Parathyroid adenoma (tissue), 2 donors: ENCODE measurements at regions not wholly inside any gene's neighbourhood (a gene's known extent, or its start where the extent isn't known, plus 50 kb on each side); places are given as distances from the start of the nearest gene placed in this dataset.

Experiments used
- H2AFZ ChIP-seq: fragments of 300-600 bp; sonication (generic); one replicate; pipeline ENCODE4 v1.7.0; 2017; ENCODE audit warnings: antibody characterized with exemption, mild to moderate bottlenecking
- H3K27ac ChIP-seq: fragments of 300-600 bp; sonication (generic); one replicate; pipeline ENCODE4 v1.7.0; 2017
- H3K27me3 ChIP-seq: fragments of 300-600 bp; sonication (generic); one replicate; pipeline ENCODE4 v1.7.0; 2017; ENCODE audit warnings: low read length; ENCODE audit not compliant: control insufficient read depth, insufficient read depth
- H3K36me3 ChIP-seq: fragments of 300-600 bp; sonication (generic); one replicate; pipeline ENCODE4 v1.7.0; 2017; ENCODE audit warnings: low read length; ENCODE audit not compliant: control insufficient read depth, insufficient read depth
- H3K4me1 ChIP-seq: fragments of 300-600 bp; sonication (generic); one replicate; pipeline ENCODE4 v1.7.0; 2017; ENCODE audit warnings: control low read depth
- H3K4me2 ChIP-seq: fragments of 300-600 bp; sonication (generic); one replicate; pipeline ENCODE4 v1.7.0; 2017; ENCODE audit warnings: low read length
- H3K4me3 ChIP-seq: fragments of 300-600 bp; sonication (generic); one replicate; pipeline ENCODE4 v1.7.0; 2017; ENCODE audit warnings: low read depth, low read length
- H3K79me2 ChIP-seq: fragments of 300-600 bp; sonication (generic); one replicate; pipeline ENCODE4 v1.7.0; 2017; ENCODE audit warnings: control low read depth
- H3K9ac ChIP-seq: fragments of 300-600 bp; sonication (generic); one replicate; pipeline ENCODE4 v1.7.0; 2017; ENCODE audit warnings: mild to moderate bottlenecking
- H3K9me3 ChIP-seq: fragments of 300-600 bp; sonication (generic); one replicate; pipeline ENCODE4 v1.7.0; 2017; ENCODE audit warnings: low read length; ENCODE audit not compliant: control insufficient read depth
- TF ChIP-seq, protein P1 (sequence below): fragments of 300-600 bp; sonication (generic); IDR thresholded peaks from one replicate; pipeline ENCODE4 v1.7.0; 2017; ENCODE audit warnings: antibody characterized with exemption, mild to moderate bottlenecking
- donor health status: primary hyperparathyroidism.

DNA sequence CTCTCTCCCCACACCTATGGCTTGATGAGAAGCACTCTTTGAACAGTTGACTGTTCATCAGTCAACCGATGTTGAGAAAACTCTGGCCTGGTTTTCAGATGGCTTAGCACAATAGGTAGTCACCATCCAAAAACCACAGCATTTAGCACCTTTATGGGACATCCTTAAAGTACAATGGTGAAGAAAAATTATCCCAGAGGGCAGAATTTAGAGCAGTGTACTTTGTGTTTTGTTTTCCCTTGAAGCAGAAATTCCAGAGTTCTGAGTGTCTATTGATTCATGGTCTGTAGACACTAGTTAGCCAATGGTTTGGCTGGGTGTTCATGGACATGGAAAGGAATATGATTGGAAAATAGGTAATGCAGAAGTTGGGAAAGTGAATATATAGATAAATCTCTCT is 487.0 kb downstream of the PDHA2 start:
- Histone ChIP-seq H3K27ac (no peak overlapping the region), H3K4me1 (no peaks in the 10 kb centered on the region), H3K4me2 (no peak overlapping the region), H3K27me3 (no peaks in the 10 kb centered on the region), H3K9ac (no peak overlapping the region), H3K4me3 (no peak overlapping the region), H3K79me2 (no peaks in the 10 kb centered on the region), H3K9me3 (no peaks in the 10 kb centered on the region), H3K36me3 (no peaks in the 10 kb centered on the region), H2AFZ (no peak overlapping the region)
- TF ChIP-seq, protein P1, sequence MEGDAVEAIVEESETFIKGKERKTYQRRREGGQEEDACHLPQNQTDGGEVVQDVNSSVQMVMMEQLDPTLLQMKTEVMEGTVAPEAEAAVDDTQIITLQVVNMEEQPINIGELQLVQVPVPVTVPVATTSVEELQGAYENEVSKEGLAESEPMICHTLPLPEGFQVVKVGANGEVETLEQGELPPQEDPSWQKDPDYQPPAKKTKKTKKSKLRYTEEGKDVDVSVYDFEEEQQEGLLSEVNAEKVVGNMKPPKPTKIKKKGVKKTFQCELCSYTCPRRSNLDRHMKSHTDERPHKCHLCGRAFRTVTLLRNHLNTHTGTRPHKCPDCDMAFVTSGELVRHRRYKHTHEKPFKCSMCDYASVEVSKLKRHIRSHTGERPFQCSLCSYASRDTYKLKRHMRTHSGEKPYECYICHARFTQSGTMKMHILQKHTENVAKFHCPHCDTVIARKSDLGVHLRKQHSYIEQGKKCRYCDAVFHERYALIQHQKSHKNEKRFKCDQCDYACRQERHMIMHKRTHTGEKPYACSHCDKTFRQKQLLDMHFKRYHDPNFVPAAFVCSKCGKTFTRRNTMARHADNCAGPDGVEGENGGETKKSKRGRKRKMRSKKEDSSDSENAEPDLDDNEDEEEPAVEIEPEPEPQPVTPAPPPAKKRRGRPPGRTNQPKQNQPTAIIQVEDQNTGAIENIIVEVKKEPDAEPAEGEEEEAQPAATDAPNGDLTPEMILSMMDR, result no peak

DNA sequence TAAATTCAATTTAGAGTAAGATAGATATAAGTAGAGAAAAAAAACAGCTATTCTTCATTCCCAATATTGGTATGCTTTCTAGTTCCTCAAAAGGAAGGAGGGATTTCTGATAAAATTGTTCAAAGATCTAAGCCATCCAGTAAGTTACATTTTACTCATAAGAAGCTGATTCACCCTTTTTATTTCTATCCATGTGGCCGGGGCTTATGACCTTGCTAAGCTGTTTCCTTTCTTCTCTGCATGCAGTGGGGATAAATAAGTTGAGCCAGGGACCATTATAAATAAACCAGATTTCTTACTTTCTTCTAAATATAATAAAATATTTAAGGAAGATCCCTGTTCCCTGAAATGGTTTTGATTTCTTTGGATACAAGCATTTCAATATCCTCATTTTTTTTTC is 502.3 kb downstream of the PDHA2 start:
- Histone ChIP-seq H3K4me1 (no peaks in the 10 kb centered on the region), H3K9me3 (no peaks in the 10 kb centered on the region), H3K79me2 (no peaks in the 10 kb centered on the region), H2AFZ (no peak overlapping the region), H3K9ac (no peak overlapping the region), H3K4me3 (no peak overlapping the region), H3K27ac (no peak overlapping the region), H3K27me3 (no peaks in the 10 kb centered on the region), H3K36me3 (no peaks in the 10 kb centered on the region), H3K4me2 (no peak overlapping the region)
- TF ChIP-seq, protein P1, result no peak

DNA sequence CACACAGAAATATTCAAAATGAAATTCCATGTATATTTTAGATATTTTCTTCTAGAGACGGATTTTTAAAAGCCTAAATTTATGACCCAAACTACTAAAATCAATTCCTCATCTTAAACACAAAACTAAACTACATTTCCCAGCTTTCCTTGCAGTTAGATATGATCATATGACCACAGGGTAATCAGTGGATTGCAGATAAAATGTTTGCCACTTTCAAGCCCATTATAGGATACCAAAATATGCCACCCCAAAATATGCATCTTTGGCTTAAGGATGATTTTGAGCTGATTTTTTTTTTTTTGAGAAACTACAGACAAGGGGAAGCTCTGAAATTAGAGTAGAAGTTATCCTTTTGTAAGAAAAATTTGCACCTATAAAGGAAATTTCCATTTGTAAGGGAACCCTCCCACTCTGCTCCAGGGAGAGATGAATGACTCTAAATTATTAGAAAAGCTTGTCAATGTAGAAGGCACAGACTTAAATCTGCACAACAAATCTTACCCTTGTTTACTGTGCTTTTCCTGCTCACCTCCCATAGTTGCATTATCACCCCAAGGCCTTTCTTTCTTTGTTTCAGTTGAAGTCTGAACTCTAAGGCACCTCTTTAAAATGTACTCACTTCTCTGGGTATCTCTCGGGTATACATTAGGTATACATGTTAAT is 503.0 kb downstream of the PDHA2 start:
- no peak overlapping the region for H3K4me3 ChIP-seq

DNA sequence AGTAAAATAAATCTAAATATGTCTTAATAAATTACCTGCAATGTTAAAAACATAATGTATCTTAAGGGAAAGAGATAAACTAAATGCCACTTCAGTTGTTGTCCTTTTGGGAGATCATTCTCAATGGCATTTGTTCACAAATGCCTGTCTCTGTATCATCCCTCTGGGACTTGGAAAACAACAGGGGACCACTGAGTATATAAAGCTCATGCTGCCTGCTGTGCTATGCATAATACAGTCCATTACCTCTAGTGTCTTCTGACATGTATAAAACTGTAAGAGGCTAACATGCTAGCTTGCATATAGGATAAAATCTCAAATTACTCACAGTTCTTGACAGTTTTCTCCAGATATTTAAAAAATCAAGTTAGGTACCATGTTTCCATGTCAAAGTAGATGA is 503.9 kb downstream of the PDHA2 start:
- Histone ChIP-seq H3K9ac (no peak overlapping the region), H2AFZ (no peak overlapping the region), H3K4me3 (no peak overlapping the region), H3K36me3 (no peaks in the 10 kb centered on the region), H3K27ac (no peak overlapping the region), H3K27me3 (no peaks in the 10 kb centered on the region), H3K9me3 (no peaks in the 10 kb centered on the region), H3K4me2 (no peak overlapping the region), H3K79me2 (no peaks in the 10 kb centered on the region), H3K4me1 (no peaks in the 10 kb centered on the region)
- TF ChIP-seq, protein P1, result no peak

More for the DNA sequence above, 503.0 kb downstream of the PDHA2 start:
- H3K4me1 ChIP-seq, result no peaks in the 10 kb centered on the region
- no peak overlapping the region for H3K9ac ChIP-seq
- no peaks in the 10 kb centered on the region for H3K27me3 ChIP-seq
- H2AFZ ChIP-seq, result no peak overlapping the region
- H3K79me2 ChIP-seq, result no peaks in the 10 kb centered on the region
- TF ChIP-seq, protein P1, result no peak
- H3K4me2 ChIP-seq, result no peak overlapping the region
- H3K27ac ChIP-seq, result no peak overlapping the region
- no peaks in the 10 kb centered on the region for H3K36me3 ChIP-seq
- H3K9me3 ChIP-seq, result no peaks in the 10 kb centered on the region

DNA sequence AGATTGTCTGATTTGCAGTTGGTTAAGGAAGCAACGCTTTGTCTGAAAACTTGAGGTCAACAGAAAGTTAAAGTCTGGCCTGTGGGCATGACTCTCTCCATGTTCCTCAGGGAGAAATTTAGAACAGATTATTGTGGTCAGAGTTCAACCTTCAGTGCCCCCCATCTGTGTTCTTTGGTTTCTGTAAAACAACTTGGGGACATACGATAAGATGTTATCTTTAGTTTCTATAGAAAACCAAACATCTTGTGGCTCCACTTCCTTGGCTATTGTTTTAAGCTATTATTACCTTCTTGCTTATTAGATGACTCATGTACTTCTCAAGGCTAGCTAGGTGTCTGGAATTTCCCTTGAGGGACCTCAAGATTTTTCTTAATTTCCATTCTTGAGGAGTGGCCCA is 507.7 kb downstream of the PDHA2 start:
- no peaks in the 10 kb centered on the region for H3K4me1 ChIP-seq
- no peak overlapping the region for H3K27ac ChIP-seq
- no peak overlapping the region for H3K4me2 ChIP-seq
- H3K27me3 ChIP-seq, result no peaks in the 10 kb centered on the region
- H3K79me2 ChIP-seq, result no peaks in the 10 kb centered on the region
- no peak overlapping the region for H2AFZ ChIP-seq
- H3K9me3 ChIP-seq, result no peaks in the 10 kb centered on the region
- TF ChIP-seq, protein P1, result no peak
- no peaks in the 10 kb centered on the region for H3K36me3 ChIP-seq
- no peak overlapping the region for H3K9ac ChIP-seq
- H3K4me3 ChIP-seq, result no peak overlapping the region
